AML-193 (cell line): ENCODE measurements at regions not wholly inside any gene's neighbourhood (a gene's known extent, or its start where the extent isn't known, plus 50 kb on each side); places are given as distances from the start of the nearest gene placed in this dataset.

Experiments
- DNase-seq, 2 experiments: peaks; one replicate each; lab custom pipeline; 2025; lab: John Stamatoyannopoulos, UW

- DNase-seq = no peak
Observed at GRCh38 chr11:62073061-62073460, 50.8 kb upstream of the INCENP start.

- no peak for DNase-seq
Observed at GRCh38 chr11:62071408-62071807, 52.4 kb upstream of the INCENP start.

GRCh38 chr11:62069986-62070919 lies 53.6 kb upstream of the INCENP start:
- no peak for DNase-seq

GRCh38 chr11:62069374-62069773 lies 54.4 kb upstream of the INCENP start:
- DNase-seq = no peak

- DNase-seq = no peak
Observed at GRCh38 chr11:62068730-62069129, 55.1 kb upstream of the INCENP start.

- DNase-seq = no peak
Observed at GRCh38 chr11:62067741-62068140, 56.1 kb upstream of the INCENP start.

GRCh38 chr11:62064221-62064620 lies 59.6 kb upstream of the INCENP start:
- no peak for DNase-seq

- no peak for DNase-seq
Observed at GRCh38 chr11:62062223-62062861, 61.5 kb upstream of the INCENP start.

GRCh38 chr11:62061356-62062222 lies 62.2 kb upstream of the INCENP start:
- DNase-seq = no peak

GRCh38 chr11:62057069-62057468 lies 66.7 kb upstream of the INCENP start:
- no peak for DNase-seq

GRCh38 chr11:62055970-62056369 lies 67.8 kb upstream of the INCENP start:
- no peak for DNase-seq

- no peak for DNase-seq
Observed at GRCh38 chr11:62054484-62055121, 69.2 kb upstream of the INCENP start.

- DNase-seq = no peak
Observed at GRCh38 chr11:62054081-62054480, 69.7 kb upstream of the INCENP start.

- DNase-seq = no peak
Observed at GRCh38 chr11:62050716-62051115, 73.1 kb upstream of the INCENP start.

GRCh38 chr11:62048100-62048499 lies 75.7 kb upstream of the INCENP start:
- no peak for DNase-seq

- no peak for DNase-seq
Observed at GRCh38 chr11:62046568-62047100, 77.2 kb upstream of the INCENP start.

GRCh38 chr11:62044639-62045121 lies 77.2 kb upstream of the FTH1 start:
- no peak for DNase-seq

GRCh38 chr11:62035293-62035692 lies 67.9 kb upstream of the FTH1 start:
- DNase-seq = no peak

GRCh38 chr11:62034036-62034338 lies 66.6 kb upstream of the FTH1 start:
- no peak for DNase-seq

- DNase-seq = no peak
Observed at GRCh38 chr11:62033191-62034035, 66.0 kb upstream of the FTH1 start.
